ENCODE measurements at regions not wholly inside any gene's neighbourhood (a gene's known extent, or its start where the extent isn't known, plus 50 kb on each side); places are given as distances from the start of the nearest gene placed in this dataset.
"Not testable (repeated sequence)": the region's sequence is repeated elsewhere in the genome, so short reads cannot be mapped to it uniquely, and the experiment has no call there.

DNA sequence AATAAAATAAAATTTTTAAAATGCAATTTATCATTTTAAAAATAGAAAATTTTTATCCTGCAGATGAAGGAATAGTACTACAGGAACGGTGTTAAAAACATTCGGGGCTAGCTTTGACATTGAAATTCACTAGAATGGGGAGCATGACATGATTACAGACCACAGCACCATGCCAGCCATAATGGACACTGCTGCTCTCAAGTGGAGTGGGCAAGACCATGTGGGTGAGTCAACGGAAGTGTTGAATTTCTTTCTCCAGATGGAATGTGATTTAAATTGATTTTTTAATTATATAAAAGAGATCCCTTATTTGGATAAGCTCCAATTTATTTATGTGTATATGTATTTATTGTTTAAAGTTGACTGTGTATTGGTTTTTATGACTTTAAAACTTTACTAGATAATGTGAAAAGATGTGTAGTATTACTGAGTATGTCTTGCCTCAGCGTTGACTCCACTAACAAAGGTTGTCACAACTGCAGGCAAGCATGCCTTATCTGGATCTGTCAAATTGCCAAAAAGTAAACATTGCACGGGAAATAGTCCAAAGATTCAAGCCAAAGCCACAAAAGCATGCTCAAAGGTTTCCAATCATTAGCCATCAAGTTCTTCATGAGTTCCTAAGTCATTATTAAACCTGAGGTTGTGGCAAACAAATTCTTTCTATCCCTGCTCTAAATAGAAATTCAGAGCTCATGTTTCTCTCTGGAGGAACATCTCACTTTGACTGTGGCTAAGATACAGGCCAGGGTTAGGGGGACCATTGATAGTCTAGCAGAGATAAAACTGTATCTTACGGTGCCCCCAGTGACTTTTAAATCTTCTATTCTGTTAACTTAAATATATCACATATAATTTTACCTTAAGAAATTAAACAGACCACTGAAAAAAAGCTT is 536.9 kb downstream of the TMX3 start:
- H3K79me2 ChIP-seq = no peaks in the 10 kb centered on the region
- H3K27ac ChIP-seq = no peak overlapping the region
- no peak overlapping the region for H3K4me3 ChIP-seq (ENCODE audit: low read depth, low read length)
- no peak overlapping the region for H3K4me2 ChIP-seq (ENCODE audit: low read length)
- no peak overlapping the region for H3K9ac ChIP-seq
- H2AFZ ChIP-seq = no peak overlapping the region
- H3K27me3 ChIP-seq (ENCODE audit: control insufficient read depth, insufficient read depth, low read length) = no peaks in the 10 kb centered on the region
- no peaks in the 10 kb centered on the region for H3K36me3 ChIP-seq (ENCODE audit: control insufficient read depth, insufficient read depth, low read length)
- TF ChIP-seq CTCF (IDR thresholded peaks at IDR 0.05) = no peak
- H3K9me3 ChIP-seq (ENCODE audit: control insufficient read depth, low read length) = no peaks in the 10 kb centered on the region
- no peaks in the 10 kb centered on the region for H3K4me1 ChIP-seq

DNA sequence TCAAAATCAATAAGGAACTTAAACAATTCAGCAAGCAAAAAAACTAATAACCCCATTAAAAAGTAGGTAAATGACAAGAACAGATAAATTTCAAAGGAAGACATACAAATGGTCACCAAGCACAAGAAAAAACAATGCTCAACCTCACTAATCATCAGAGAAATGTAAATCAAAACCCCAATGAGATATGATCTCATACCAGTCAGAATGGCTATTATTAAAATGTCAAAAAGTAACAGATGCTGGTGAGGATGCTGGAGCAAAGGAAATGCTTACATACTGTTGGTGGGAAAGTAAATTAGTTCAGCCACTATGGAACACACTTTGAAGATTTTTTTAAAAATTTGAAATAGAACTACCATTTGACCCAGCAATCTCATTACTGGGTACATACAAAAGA is 538.0 kb downstream of the TMX3 start:
- Histone ChIP-seq H3K9me3 (ENCODE audit: control insufficient read depth, low read length) (no peaks in the 10 kb centered on the region), H3K36me3 (ENCODE audit: control insufficient read depth, insufficient read depth, low read length) (no peaks in the 10 kb centered on the region), H2AFZ (no peak overlapping the region), H3K9ac (no peak overlapping the region), H3K79me2 (no peaks in the 10 kb centered on the region), H3K4me1 (no peaks in the 10 kb centered on the region), H3K4me2 (ENCODE audit: low read length) (no peak overlapping the region), H3K27ac (no peak overlapping the region), H3K27me3 (ENCODE audit: control insufficient read depth, insufficient read depth, low read length) (no peaks in the 10 kb centered on the region), H3K4me3 (ENCODE audit: low read depth, low read length) (no peak overlapping the region)
- TF ChIP-seq CTCF (IDR thresholded peaks at IDR 0.05) = no peak

DNA sequence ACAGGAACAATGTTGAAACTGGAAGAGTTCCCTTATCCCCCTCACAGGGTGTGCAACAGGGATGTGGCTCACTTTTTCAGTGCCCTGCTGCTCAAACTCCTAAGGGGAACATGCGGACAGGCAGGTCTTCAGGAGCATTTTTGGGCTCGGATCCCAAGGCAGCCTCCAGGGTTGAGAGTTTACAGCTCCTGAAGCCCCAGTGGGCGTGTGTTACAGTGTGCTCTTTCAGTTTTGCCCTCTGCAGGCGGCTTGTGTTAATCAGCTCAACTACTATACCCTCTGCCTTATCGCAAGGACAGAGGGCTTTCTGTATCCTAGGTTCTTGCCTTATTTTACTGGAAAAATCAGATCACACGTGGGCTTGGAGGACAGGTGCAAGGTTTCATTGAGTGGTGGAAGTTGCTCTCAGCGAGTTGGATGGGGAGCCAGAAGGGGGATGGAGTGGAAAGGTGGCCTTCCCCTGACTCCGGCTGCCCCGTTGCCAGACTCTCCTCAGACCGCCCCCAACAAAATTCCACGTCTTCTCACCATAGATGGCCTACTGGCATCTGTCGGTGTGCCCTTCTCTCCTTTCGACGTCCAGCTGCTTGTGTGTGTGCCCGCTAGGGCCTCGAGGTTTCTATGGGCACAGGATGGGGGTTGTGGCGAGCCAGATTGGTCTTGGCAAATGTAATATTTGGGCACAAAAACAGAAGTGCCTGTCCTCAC is 541.9 kb downstream of the TMX3 start:
- H3K4me3 ChIP-seq (ENCODE audit: low read depth, low read length) = no peak overlapping the region
- no peaks in the 10 kb centered on the region for H3K9me3 ChIP-seq (ENCODE audit: control insufficient read depth, low read length)
- H3K36me3 ChIP-seq (ENCODE audit: control insufficient read depth, insufficient read depth, low read length) = no peaks in the 10 kb centered on the region
- no peak overlapping the region for H2AFZ ChIP-seq
- H3K4me2 ChIP-seq (ENCODE audit: low read length) = no peak overlapping the region
- no peaks in the 10 kb centered on the region for H3K79me2 ChIP-seq
- H3K27me3 ChIP-seq (ENCODE audit: control insufficient read depth, insufficient read depth, low read length) = no peaks in the 10 kb centered on the region
- no peaks in the 10 kb centered on the region for H3K4me1 ChIP-seq
- no peak for TF ChIP-seq CTCF (IDR thresholded peaks at IDR 0.05)
- no peak overlapping the region for H3K9ac ChIP-seq
- H3K27ac ChIP-seq = no peak overlapping the region

DNA sequence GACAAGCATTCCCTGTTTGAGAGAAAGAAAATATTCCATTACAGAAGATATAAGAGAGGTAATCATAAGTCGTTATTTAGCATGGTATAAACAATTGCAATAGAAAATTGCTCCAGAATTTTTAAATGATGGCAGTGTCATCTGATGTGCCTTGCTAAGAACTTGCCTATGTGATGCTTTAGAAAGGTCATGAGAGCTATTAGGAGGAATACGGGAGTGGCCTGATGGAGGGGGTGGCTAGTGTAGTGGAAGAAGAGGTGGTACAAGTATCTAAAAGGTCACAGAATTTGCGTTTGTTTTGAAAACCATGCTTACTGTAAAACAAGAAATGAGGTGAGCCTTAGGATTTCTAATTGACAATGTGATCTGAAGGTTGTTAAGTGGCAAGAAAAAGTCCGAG is 550.0 kb downstream of the TMX3 start:
- Histone ChIP-seq H3K4me1 (no peaks in the 10 kb centered on the region), H3K27me3 (ENCODE audit: control insufficient read depth, insufficient read depth, low read length) (no peaks in the 10 kb centered on the region), H3K36me3 (ENCODE audit: control insufficient read depth, insufficient read depth, low read length) (no peaks in the 10 kb centered on the region), H3K27ac (no peak overlapping the region), H2AFZ (no peak overlapping the region), H3K4me3 (ENCODE audit: low read depth, low read length) (no peak overlapping the region), H3K79me2 (no peaks in the 10 kb centered on the region), H3K9ac (no peak overlapping the region), H3K9me3 (ENCODE audit: control insufficient read depth, low read length) (no peaks in the 10 kb centered on the region), H3K4me2 (ENCODE audit: low read length) (no peak overlapping the region)
- TF ChIP-seq CTCF (IDR thresholded peaks at IDR 0.05) = no peak

- not testable (repeated sequence) for H3K9me3 ChIP-seq (ENCODE audit: control insufficient read depth, low read length); H3K27ac ChIP-seq; H3K79me2 ChIP-seq; H3K9ac ChIP-seq; H3K4me3 ChIP-seq (ENCODE audit: low read depth, low read length); H2AFZ ChIP-seq; H3K27me3 ChIP-seq (ENCODE audit: control insufficient read depth, insufficient read depth, low read length); H3K36me3 ChIP-seq (ENCODE audit: control insufficient read depth, insufficient read depth, low read length); H3K4me1 ChIP-seq; H3K4me2 ChIP-seq (ENCODE audit: low read length)
These were observed 561.1 kb downstream of the TMX3 start for GRCh38 chr18:68153821-68154220.

Measured in parathyroid adenoma (tissue), 2 donors.